HL-60 (cell line): ENCODE measurements at regions not wholly inside any gene's neighbourhood (a gene's known extent, or its start where the extent isn't known, plus 50 kb on each side); places are given as distances from the start of the nearest gene placed in this dataset.

ENCODE experiments used
- DNase-seq, 2 experiments: peaks; one replicate each; pipeline ENCODE4 v3.0.0-alpha.2; 2010 to 2020; ENCODE audit warnings: low read depth in 1 of 2, low spot score in 1 of 2
- H3K27ac ChIP-seq: fragments of 250-450 bp; sonication (Bioruptor Pico); replicated peaks from 2 replicates; pipeline ENCODE4 v1.5.1; 2020; ENCODE audit warnings: mild to moderate bottlenecking, moderate library complexity
- H3K27me3 ChIP-seq: fragments of 250-450 bp; sonication (Bioruptor Pico); 2 replicates; pipeline ENCODE4 v1.5.1; 2021; ENCODE audit warnings: mild to moderate bottlenecking, moderate library complexity; ENCODE audit not compliant: insufficient read depth, poor library complexity, severe bottlenecking
- H3K4me3 ChIP-seq: replicated peaks from 2 replicates; pipeline ENCODE4 v1.5.1; 2011; ENCODE audit warnings: mild to moderate bottlenecking, control low read depth, low read length; ENCODE audit not compliant: insufficient read depth
- CTCF ChIP-seq: IDR thresholded peaks from one replicate; pipeline ENCODE4 v1.5.1; 2011; ENCODE audit warnings: low read length, control low read depth, inconsistent platforms; ENCODE audit not compliant: insufficient read depth
- GABPA ChIP-seq: IDR thresholded peaks from 2 replicates; pipeline ENCODE4 v1.6.1; 2012; ENCODE audit warnings: low read depth
- POLR2AphosphoS5 ChIP-seq: IDR thresholded peaks from 2 replicates; pipeline ENCODE4 v1.6.1; 2012; ENCODE audit warnings: low read depth
- SPI1 ChIP-seq: IDR thresholded peaks from 2 replicates; pipeline ENCODE4 v1.6.1; 2012; ENCODE audit warnings: low read depth, mild to moderate bottlenecking, borderline replicate concordance
- TF ChIP-seq, protein P1 (sequence below): IDR thresholded peaks from 2 replicates; pipeline ENCODE4 v1.6.1; 2012; ENCODE audit warnings: low read depth; ENCODE audit not compliant: insufficient replicate concordance

- Histone ChIP-seq H3K4me3 (no peak overlapping the region), H3K27ac (no peak overlapping the region), H3K27me3 (no peaks in the 10 kb centered on the region)
- no peak for TF ChIP-seq GABPA
- TF ChIP-seq CTCF: no peak
- no peak for TF ChIP-seq POLR2AphosphoS5
- no peak for TF ChIP-seq SPI1
- TF ChIP-seq, protein P1, sequence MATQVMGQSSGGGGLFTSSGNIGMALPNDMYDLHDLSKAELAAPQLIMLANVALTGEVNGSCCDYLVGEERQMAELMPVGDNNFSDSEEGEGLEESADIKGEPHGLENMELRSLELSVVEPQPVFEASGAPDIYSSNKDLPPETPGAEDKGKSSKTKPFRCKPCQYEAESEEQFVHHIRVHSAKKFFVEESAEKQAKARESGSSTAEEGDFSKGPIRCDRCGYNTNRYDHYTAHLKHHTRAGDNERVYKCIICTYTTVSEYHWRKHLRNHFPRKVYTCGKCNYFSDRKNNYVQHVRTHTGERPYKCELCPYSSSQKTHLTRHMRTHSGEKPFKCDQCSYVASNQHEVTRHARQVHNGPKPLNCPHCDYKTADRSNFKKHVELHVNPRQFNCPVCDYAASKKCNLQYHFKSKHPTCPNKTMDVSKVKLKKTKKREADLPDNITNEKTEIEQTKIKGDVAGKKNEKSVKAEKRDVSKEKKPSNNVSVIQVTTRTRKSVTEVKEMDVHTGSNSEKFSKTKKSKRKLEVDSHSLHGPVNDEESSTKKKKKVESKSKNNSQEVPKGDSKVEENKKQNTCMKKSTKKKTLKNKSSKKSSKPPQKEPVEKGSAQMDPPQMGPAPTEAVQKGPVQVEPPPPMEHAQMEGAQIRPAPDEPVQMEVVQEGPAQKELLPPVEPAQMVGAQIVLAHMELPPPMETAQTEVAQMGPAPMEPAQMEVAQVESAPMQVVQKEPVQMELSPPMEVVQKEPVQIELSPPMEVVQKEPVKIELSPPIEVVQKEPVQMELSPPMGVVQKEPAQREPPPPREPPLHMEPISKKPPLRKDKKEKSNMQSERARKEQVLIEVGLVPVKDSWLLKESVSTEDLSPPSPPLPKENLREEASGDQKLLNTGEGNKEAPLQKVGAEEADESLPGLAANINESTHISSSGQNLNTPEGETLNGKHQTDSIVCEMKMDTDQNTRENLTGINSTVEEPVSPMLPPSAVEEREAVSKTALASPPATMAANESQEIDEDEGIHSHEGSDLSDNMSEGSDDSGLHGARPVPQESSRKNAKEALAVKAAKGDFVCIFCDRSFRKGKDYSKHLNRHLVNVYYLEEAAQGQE: no peak
- no peak for DNase-seq
Observed at GRCh38 chr7:10083766-10084165, 889.9 kb upstream of the PHF14 start.

DNA sequence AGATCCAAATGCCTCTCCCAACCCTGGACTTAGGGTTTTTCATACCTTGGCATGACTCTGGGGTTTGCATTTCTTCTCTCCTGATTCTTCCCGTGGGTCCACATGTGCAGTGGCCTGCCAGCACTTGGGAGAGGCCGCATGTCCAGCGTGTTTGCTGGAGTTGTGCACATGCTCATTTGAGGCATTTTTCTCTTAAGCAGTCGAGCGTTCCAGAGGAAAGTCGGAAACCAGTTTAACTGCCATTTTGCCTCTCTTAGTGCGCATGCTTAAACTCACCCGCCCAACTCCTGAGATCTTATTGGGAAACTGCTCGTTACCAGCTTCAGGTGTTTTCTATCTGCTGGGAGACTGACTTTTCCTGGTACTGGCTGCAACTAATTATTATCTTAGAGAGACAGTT lies 888.4 kb upstream of the PHF14 start:
- TF ChIP-seq CTCF (no peak), POLR2AphosphoS5 (no peak), GABPA (no peak), SPI1 (no peak)
- TF ChIP-seq, protein P1: no peak
- no peak for DNase-seq
- H3K27me3 ChIP-seq: no peaks in the 10 kb centered on the region
- no peak overlapping the region for H3K4me3 ChIP-seq
- no peak overlapping the region for H3K27ac ChIP-seq

DNA sequence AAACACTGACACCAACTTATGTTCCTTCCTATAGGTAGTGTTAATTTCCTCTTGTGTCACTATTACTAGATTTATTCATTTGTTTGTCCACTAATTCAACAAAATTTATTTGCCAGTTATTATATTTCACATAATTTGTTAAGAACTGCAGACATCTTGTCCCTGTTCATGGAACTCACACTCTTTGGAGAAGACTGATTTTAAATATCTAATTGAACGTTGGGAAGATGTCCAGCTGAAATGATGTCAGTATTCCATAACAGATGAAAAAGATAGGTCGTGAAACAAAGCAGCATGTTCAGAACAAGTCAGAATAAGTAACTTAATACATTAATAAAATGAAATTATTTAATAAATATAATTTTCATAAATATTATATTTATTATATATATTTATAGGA lies 873.1 kb upstream of the PHF14 start:
- H3K27me3 ChIP-seq: no peaks in the 10 kb centered on the region
- no peak overlapping the region for H3K4me3 ChIP-seq
- no peak for DNase-seq
- H3K27ac ChIP-seq: no peak overlapping the region
- TF ChIP-seq GABPA (no peak), SPI1 (no peak), POLR2AphosphoS5 (no peak), CTCF (no peak)
- TF ChIP-seq, protein P1: no peak
